NK-92 treated with Interleukin-12 subunit alpha and Interleukin-12 subunit beta, amount 100 ng/mL, for 24 hours (cell line): ENCODE measurements at regions not wholly inside any gene's neighbourhood (a gene's known extent, or its start where the extent isn't known, plus 50 kb on each side); places are given as distances from the start of the nearest gene placed in this dataset.
"Not testable (repeated sequence)": the region's sequence is repeated elsewhere in the genome, so short reads cannot be mapped to it uniquely, and the experiment has no call there.

ENCODE experiments used
- DNase-seq: peaks from one replicate; lab custom pipeline; 2025; lab: John Stamatoyannopoulos, UW

- DNase-seq, result no peak
Measured at GRCh38 chr16:86716649-86717048, 138.3 kb downstream of the FOXL1 start.

DNA sequence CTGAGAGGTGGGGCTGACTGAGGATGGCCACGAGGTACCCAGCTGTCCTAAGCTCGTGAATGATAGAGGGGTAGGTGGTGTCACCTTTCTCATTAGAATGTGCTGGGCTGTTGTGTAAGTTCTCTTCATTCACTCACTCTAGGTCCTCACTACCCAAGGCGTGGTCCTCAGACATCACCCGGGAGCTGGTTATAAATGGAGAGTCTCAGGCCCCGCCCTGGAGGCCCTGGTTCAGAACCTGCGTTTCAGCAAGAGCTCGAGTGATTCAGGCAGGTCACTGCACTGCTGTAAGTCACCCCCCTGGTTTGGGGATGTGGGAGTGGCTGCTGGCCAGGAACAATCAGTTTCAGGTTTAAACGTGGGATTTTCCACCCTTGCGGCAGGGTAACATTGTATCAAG lies 139.8 kb downstream of the FOXL1 start:
- no peak for DNase-seq

DNA sequence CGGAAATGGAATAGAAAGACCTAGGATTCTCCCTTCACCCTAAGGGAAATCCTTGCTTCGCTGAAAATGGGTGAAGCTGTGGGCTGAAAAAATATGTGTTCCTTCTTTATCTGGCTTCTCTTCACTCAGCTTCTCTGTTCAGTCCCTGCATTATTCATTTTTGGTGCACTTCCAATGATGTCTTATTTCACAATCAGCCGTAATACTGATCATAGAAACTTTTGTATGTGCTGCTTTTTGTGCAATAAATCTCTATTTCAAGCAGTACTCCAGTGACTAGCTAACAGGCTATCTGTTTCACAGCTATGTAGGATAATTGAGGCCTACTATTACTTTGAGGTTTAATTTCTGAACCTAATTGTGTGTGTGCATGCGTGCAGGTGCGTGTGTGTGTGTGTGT lies 144.6 kb downstream of the FOXL1 start:
- DNase-seq, result no peak

DNA sequence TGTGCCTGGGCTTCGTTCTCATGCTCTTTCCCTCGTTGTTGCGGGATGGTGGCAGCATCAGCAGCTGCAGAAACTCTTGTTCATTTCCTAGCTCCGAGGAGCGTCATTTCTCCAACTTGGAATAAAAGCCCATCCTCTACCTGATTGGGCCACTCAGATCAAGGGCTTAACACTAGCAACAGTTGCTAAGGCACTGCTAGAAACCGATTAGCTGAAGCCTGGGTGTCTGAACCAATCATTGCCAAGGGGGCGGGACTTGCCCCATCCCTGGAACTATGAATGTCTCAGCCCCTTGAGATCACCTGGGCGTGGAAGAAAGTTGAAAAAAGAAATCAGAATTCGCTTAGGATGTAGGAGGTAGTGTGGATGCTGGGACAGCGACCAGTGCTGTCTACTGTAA lies 145.3 kb downstream of the FOXL1 start:
- DNase-seq, result no peak

GRCh38 chr16:86725401-86725800 lies 147.1 kb downstream of the FOXL1 start:
- DNase-seq, result no peak

- DNase-seq, result no peak
Measured at GRCh38 chr16:86726340-86726739, 148.0 kb downstream of the FOXL1 start.

DNA sequence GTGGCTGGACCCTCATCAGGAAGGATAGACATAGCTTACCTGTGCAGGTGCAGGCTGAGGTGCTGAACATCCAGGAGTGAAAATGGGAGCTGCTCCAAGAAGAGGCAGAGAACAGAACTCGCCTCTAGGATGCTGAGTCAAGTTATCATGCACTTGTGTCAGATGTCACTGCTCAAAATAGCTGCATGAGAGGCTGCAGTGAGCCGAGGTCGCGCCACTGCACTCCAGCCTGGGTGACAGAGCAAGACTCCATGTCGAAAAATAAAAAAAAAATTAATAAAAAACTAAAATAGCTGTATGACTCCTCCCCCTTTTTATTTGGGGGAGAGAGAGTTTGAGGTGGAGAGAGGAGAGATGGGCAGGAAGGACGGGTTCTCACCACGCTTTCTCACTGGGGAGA lies 148.8 kb downstream of the FOXL1 start:
- DNase-seq, result no peak

DNA sequence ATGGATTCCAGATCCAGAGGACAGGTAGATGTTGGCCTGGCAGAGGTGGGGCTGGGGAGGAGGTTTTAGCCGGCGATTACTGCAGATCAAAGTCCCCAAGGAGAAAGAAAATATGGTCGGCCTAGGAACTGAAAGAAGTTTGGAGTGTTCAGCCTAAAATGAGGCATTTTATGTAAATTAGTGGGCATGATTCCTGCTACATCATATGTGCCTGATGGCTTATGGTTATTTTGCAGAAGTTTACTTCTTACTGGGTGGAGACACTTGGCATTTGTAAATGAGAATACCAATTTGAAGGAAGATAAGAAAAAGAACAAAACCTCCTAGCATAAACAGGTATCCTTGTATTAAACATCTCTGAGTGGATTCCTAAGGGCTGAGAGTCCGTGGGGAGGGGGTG lies 149.3 kb downstream of the FOXL1 start:
- DNase-seq, result no peak

DNA sequence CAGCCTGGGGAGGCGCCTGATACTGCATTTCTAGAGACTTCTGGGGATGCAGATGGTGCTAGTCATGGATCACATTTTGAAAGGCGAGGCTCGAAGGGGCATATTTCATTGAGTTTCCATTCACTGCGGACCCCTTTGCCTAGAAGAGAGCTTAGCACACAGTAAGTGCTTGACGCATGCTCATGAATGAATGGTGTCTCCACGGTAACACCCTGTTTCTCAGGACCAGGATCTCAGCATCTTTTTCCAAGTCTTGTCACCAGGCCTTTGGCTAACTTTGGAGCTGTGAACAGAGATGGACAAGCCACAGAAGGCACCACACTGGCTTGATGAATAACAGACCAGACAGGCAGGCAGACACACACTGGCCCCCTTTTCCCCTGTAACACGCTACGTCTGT lies 151.3 kb downstream of the FOXL1 start:
- DNase-seq, result no peak

DNA sequence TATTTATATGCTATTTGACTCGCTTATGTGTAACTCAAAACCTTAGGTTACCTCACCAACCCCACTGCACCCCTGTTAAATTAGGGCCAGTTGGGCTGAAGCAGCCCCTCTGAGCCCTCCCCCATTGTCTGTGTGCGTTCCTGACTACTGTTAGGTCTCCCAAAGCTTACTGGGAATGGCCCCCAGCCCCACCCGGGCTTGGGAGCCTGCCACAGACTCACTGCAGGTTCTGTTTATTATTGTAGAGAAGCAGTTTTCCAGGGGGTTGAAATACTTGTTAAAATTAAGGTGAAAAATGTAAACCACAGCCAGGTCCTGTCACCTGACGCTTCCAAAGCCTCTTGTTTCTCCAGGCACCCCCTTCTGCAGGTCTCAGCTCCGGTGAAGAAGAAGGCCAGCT lies 151.7 kb downstream of the FOXL1 start:
- DNase-seq, result no peak

- DNase-seq, result no peak
Measured at GRCh38 chr16:86730597-86730996, 152.2 kb downstream of the FOXL1 start.

- no peak for DNase-seq
Measured at GRCh38 chr16:86732621-86733295, 154.4 kb downstream of the FOXL1 start.

DNA sequence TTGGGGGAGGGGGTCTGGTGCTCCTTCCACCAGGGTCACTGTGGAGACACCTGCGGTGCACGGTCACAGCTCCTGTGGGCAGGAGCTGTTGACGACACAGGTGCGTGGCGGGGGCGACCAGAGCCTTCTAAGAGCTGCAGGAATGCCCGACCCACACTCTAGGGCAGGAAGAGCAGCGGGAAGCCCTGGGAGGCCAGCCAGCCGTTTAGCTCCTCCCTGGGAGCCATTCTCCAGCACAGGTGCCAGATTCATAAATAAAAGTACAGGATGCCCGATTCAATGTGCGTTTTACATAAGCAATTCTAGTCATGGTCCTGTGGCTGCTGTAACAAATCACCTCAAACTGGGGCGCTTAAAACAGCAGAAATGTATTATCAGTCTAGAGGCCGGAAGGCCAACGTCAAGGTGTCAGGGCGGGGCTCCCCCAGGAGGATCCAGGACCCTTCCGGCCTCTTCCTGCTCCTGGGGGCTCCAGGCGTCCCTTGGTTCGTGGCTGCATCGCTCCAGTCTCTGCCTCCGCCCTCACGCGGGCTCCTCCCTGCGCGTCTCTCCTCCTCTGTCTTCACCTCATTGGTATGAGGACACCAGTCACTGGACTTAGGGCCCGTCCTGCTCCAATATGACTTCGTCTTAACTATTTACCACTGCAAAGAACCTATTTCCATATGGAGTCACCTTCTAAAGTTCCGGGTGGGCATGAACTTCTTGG lies 155.4 kb downstream of the FOXL1 start:
- no peak for DNase-seq

DNA sequence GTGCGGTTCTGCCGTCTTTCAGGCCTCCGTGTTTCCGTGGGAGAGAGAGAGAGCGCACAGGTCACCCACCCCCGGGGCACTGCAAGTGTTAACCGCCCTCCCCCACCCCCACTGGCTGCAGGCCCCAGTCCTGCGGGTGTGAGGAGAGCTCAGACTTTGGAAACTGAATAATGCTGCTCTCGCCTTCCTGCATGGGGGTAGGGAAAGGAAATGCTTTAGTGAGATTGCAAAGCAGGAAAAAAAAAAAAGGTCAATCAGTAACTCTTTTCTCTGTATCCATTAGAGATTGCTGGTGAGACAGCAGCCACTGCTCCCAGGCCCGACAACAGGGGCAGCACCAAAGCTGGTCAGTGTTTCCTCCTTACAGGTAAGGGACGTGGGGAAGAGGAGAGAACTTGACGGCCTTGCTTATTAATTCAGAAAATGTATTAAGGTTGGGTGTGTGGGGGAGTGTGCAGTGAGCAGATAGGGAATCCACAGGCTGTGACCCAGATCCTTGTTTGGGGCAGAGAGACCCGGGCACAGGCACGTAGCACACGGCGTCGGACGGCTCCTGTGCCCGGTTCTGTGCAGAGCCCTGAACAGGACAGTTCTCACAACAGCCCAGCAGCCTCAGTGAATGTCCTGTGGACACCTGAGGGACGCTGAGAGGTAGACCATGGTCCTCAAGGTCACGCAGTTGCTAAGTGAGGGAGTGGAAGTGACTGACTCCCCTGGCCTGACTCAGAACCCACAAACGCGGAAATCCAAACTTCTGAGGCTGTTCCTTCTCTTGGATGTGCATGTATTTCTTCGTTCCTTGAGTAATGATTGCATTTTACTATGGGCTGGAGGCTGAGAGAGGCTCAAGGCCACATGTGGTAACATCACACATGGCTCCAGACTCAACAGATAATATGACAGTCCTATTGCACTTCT lies 156.5 kb downstream of the FOXL1 start:
- DNase-seq, result no peak

- no peak for DNase-seq
Measured at GRCh38 chr16:86735727-86736126, 157.4 kb downstream of the FOXL1 start.

DNA sequence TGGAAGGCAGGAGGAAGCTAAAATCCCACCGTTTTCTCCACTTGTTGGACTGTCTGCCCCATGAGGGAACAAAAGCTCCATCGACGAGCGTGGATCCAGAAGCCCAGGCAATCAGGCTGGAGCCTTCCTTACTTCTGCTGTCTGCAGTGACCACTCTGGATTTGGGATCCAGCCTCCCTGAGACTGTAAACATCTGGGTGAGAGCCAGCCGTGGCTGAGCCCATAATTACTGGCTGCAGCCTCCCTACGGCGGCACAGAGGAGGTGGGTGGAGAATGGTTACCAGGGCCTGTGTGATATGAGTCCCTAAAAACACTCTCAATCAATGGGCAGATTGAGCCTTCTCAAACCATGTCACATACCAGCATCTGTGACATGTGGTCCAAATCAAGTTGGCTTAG lies 158.2 kb downstream of the FOXL1 start:
- DNase-seq, result no peak

GRCh38 chr16:86737083-86737482 lies 158.7 kb downstream of the FOXL1 start:
- DNase-seq, result no peak

DNA sequence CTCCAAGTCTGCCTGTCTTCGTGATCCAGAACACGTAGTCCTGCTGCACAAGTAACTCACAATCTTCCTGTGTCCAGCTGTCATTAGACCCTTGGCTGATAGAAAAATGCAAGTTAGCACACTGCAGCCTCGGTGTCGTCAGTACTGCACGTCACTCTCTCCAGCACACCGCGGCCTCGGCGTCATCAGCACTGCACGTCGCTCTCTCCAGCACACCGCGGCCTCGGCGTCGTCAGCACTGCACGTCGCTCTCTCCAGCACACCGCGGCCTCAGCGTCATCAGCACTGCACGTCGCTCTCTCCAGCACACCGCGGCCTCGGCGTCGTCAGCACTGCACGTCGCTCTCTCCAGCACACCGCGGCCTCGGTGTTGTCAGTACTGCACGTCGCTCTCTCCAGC lies 160.0 kb downstream of the FOXL1 start:
- DNase-seq, result not testable (repeated sequence)

- no peak for DNase-seq
Measured at GRCh38 chr16:86739178-86739577, 160.8 kb downstream of the FOXL1 start.

- DNase-seq, result no peak
Measured at GRCh38 chr16:86739808-86740207, 161.5 kb downstream of the FOXL1 start.

DNA sequence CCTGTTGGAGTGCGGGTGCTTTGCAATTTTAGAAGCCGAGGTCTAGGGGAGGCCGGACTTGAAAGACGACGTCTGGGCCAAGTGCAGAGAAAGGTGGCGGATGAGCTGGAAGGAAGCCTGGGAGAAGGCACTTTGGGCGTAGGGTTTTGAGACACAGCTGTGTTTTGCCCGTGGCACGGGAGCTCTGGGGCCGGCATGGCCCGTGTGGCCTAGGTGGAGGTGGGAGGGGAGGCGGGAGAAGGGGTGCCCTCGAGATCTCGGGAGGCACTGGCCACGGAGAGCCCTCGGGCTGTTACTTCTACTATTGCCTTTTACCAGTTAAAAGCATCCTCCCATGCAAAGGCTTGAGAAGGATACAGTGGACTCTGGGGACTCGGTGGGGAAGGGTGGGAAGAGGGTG lies 161.9 kb downstream of the FOXL1 start:
- DNase-seq, result no peak

GRCh38 chr16:86740906-86741799 lies 162.8 kb downstream of the FOXL1 start:
- no peak for DNase-seq
